GM12878 (cell line): ENCODE measurements at regions not wholly inside any gene's neighbourhood (a gene's known extent, or its start where the extent isn't known, plus 50 kb on each side); places are given as distances from the start of the nearest gene placed in this dataset.

ENCODE experiments used
- ATAC-seq: fragments of 200-7000 bp; cut with Tn5 transposase; 3 replicates; pipeline ENCODE4 v1.9.1; 2020; ENCODE audit warnings: mild to moderate bottlenecking, moderate library complexity
- BruUV-seq: library from RNA; stranded (reverse); fragments of 400-500 nt; replicated peaks from 2 replicates; lab custom pipeline; 2021; lab: Mats Ljungman, UMichigan
- CTCF ChIA-PET: fragments of 300-600 bp; sonication (Branson Sonifier 250); formaldehyde crosslinking; extraction: SDS; loops from one replicate; lab custom pipeline; 2021; ENCODE audit warnings: inconsistent platforms; lab: Yijun Ruan, JAX
- POLR2A ChIA-PET: fragments of 350-600 bp; formaldehyde crosslinking; extraction: SDS; loops from one replicate; lab custom pipeline; 2021; ENCODE audit warnings: inconsistent platforms; lab: Charles Lee
- RAD21 ChIA-PET: fragments of 300-600 bp; sonication (Branson Sonifier 250); formaldehyde crosslinking; loops from one replicate; lab custom pipeline; 2023; ENCODE audit warnings: antibody characterized with exemption; ENCODE audit not compliant: unreplicated experiment; lab: Charles Lee
- SMC1A ChIA-PET: fragments of 300-600 bp; sonication (Branson Sonifier 250); formaldehyde crosslinking; loops from one replicate; lab custom pipeline; 2023; ENCODE audit not compliant: unreplicated experiment, uncharacterized antibody; lab: Charles Lee
- DNase-seq: peaks from one replicate; pipeline ENCODE4 v3.0.0-alpha.2; 2011; ENCODE audit warnings: low read depth, low spot score
- FAIRE-seq: peaks from 3 replicates; lab custom pipeline; 2011; peaks lifted over from hg19 to GRCh38; lab: Jason Lieb, UNC
- H2AFZ ChIP-seq: 2 replicates; pipeline ENCODE4 v1.6.0; 2011; ENCODE audit warnings: low read depth, low read length, control low read depth; ENCODE audit not compliant: control insufficient read depth
- H3K27ac ChIP-seq: 2 replicates; pipeline ENCODE4 v1.5.1; 2011; ENCODE audit warnings: control low read depth; ENCODE audit not compliant: control insufficient read depth, insufficient read depth
- H3K27me3 ChIP-seq, 2 experiments: replicated peaks in 1 of 2; 2 replicates each; pipeline versions ENCODE4 v1.6.0 to v1.6.1; 2011; ENCODE audit warnings: low read length in 1 of 2; ENCODE audit not compliant: control insufficient read depth in 2 of 2, insufficient read depth in 2 of 2
- H3K36me3 ChIP-seq, 2 experiments: 2 replicates each; pipeline ENCODE4 v1.5.1; 2011; ENCODE audit warnings: low read length in 1 of 2; ENCODE audit not compliant: control insufficient read depth in 2 of 2, insufficient read depth in 2 of 2
- H3K4me1 ChIP-seq: 2 replicates; pipeline ENCODE4 v1.6.1; 2011; ENCODE audit warnings: mild to moderate bottlenecking, low read length, moderate library complexity, mixed read lengths; ENCODE audit not compliant: control insufficient read depth, insufficient read depth
- H3K4me2 ChIP-seq: 2 replicates; pipeline ENCODE4 v1.6.0; 2011; ENCODE audit warnings: control low read depth; ENCODE audit not compliant: control insufficient read depth, insufficient read depth
- H3K4me3 ChIP-seq: fragments of 200-600 bp; sonication (generic); 2 replicates; pipeline ENCODE4 v1.5.1; 2016
- H3K79me2 ChIP-seq: 2 replicates; pipeline ENCODE4 v1.6.0; 2011; ENCODE audit warnings: low read length; ENCODE audit not compliant: control insufficient read depth, insufficient read depth
- H3K9ac ChIP-seq: 2 replicates; pipeline ENCODE4 v1.8.0; 2011; ENCODE audit warnings: low read length, control low read depth, mixed read lengths; ENCODE audit not compliant: control insufficient read depth, insufficient read depth
- H3K9me3 ChIP-seq: replicated peaks from 3 replicates; pipeline ENCODE4 v1.5.1; 2011; ENCODE audit warnings: mild to moderate bottlenecking, low read length; ENCODE audit not compliant: control insufficient read depth, insufficient read depth
- H4K20me1 ChIP-seq: 2 replicates; pipeline ENCODE4 v1.6.0; 2011; ENCODE audit not compliant: control insufficient read depth, insufficient read depth
- E4F1 ChIP-seq: fragments of 450-650 bp; IDR thresholded peaks from 2 replicates; pipeline ENCODE4 v1.6.1; 2018; ENCODE audit warnings: borderline replicate concordance, mild to moderate bottlenecking; ENCODE audit not compliant: partially characterized antibody
- ETV6 ChIP-seq, 2 experiments: fragments of 450-650 bp in 1 of 2; IDR thresholded peaks in 1 of 2; conservative IDR thresholded peaks in 1 of 2; 2 replicates each; pipeline ENCODE4 v1.6.1; 2014; ENCODE audit warnings: antibody characterized with exemption in 1 of 2, borderline replicate concordance in 1 of 2, low read depth in 1 of 2, mild to moderate bottlenecking in 1 of 2, moderate library complexity in 1 of 2
- FOXM1 ChIP-seq: IDR thresholded peaks from 2 replicates; pipeline ENCODE4 v1.6.1; 2012; ENCODE audit warnings: low read depth, mild to moderate bottlenecking, inconsistent platforms, low read length, moderate library complexity
- HDAC6 ChIP-seq: fragments of 200-600 bp; sonication (generic); IDR thresholded peaks from one replicate; pipeline ENCODE4 v1.8.0; 2017; ENCODE audit warnings: antibody characterized with exemption; ENCODE audit not compliant: unreplicated experiment
- IRF4 ChIP-seq: IDR thresholded peaks from 2 replicates; pipeline ENCODE4 v1.6.1; 2011; ENCODE audit warnings: low read depth, low read length
- MXI1 ChIP-seq: fragments of 150-350 bp; IDR thresholded peaks from 2 replicates; pipeline ENCODE4 v1.6.1; 2011; ENCODE audit warnings: low read depth, mild to moderate bottlenecking, inconsistent platforms, low read length, improper control_type of control experiment
- NFXL1 ChIP-seq: fragments of 450-650 bp; IDR thresholded peaks from 2 replicates; pipeline ENCODE4 v1.6.1; 2017; ENCODE audit warnings: antibody characterized with exemption, mild to moderate bottlenecking, borderline replicate concordance
- PML ChIP-seq: IDR thresholded peaks from 2 replicates; pipeline ENCODE4 v1.6.1; 2012; ENCODE audit warnings: low read length, inconsistent platforms
- RAD21 ChIP-seq: IDR thresholded peaks from 2 replicates; pipeline ENCODE4 v1.6.1; 2011; ENCODE audit warnings: mild to moderate bottlenecking, low read depth, low read length, moderate library complexity; ENCODE audit not compliant: insufficient read depth
- SIX5 ChIP-seq: IDR thresholded peaks from 2 replicates; pipeline ENCODE4 v1.6.1; 2011; ENCODE audit warnings: mild to moderate bottlenecking, low read depth, low read length, moderate library complexity; ENCODE audit not compliant: severe bottlenecking
- YY1 ChIP-seq: IDR thresholded peaks from 2 replicates; pipeline ENCODE4 v1.6.1; 2011; ENCODE audit warnings: low read depth, mild to moderate bottlenecking, low read length
- WGBS: methylation state at CpG from one replicate; pipeline ENCODE4 v1.1.6; 2016; ENCODE audit warnings: low lambda C conversion rate; ENCODE audit not compliant: insufficient replicate concordance, insufficient coverage; ENCODE audit errors: missing lambda C conversion rate; 5-methylcytosine and 5-hydroxymethylcytosine counted together
- in situ Hi-C: fragments of 300-500 bp; cut with MboI; formaldehyde crosslinking; loops from 9 replicates; pipeline ENCODE4 v1.14.3; 2018; ENCODE audit warnings: mixed read lengths
- intact Hi-C: fragments of 100-400 bp; cut with micrococcal nuclease; formaldehyde crosslinking; loops from one replicate; pipeline ENCODE4 v1.14.2; 2022; ENCODE audit not compliant: unreplicated experiment

- no peak for TF ChIP-seq ETV6 (conservative IDR thresholded peaks at IDR 0.05 in 1 of 2, IDR thresholded peaks at IDR 0.05 in 1 of 2; ENCODE audit: borderline replicate concordance in 1 of 2, low read depth in 1 of 2)
- TF ChIP-seq, all 136 proteins: peak for 0
Measured at GRCh38 chr12:91675401-91675800, 470.2 kb downstream of the BTG1 start (continued).

DNA sequence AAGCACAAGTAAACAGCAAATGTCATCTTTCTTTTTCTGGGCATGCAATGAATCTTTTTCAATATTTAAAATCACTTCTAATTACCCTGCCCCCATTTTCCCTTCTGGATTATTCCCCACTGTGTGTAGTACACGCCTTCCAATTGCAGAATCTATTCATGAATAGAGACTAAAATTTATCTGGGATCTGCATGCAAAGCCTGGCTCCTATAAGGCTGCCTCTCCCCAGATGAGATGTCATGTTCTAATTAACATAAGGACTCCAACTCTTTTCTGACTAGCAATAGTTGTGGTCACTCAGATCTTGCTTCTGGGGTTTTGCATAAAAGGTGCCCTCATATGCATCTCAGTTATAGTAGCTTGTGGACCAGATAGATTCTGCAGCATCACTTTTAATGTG, 473.5 kb downstream of the BTG1 start:
- in situ Hi-C loops (no loop called here), intact Hi-C loops (no loop called here)
- ChIA-PET POLR2A (no interaction called here), CTCF (no interaction called here), RAD21 (no interaction called here), SMC1A (interaction anchor here (0.7 to 1.5 kb wide), 2 partner anchors 9 to 14 kb away, joined by 3 read pairs; no protein-coding TSS in a partner anchor)
- H3K9ac ChIP-seq, result no peak overlapping the region
- H3K27me3 ChIP-seq, result no peaks in the 10 kb centered on the region
- H3K4me1 ChIP-seq, result no peaks in the 10 kb centered on the region
- BruUV-seq, result no TSS peak
- no peak overlapping the region for H3K27ac ChIP-seq
- H2AFZ ChIP-seq, result no peak overlapping the region
- H3K36me3 ChIP-seq, result no peaks in the 10 kb centered on the region
- FAIRE-seq (no peak), ATAC-seq (no peak), DNase-seq (no peak)
- no peaks in the 10 kb centered on the region for H3K9me3 ChIP-seq
- no peak overlapping the region for H3K4me3 ChIP-seq
- no peaks in the 10 kb centered on the region for H3K79me2 ChIP-seq
- 0% methylated on average over 1 of the region's 1 CpG for WGBS
- no peak overlapping the region for H3K4me2 ChIP-seq
- TF ChIP-seq E4F1 (no peak), NFXL1 (no peak), PML (no peak), RAD21 (no peak), SIX5 (no peak), FOXM1 (no peak), YY1 (no peak), MXI1 (no peak), HDAC6 (no peak), IRF4 (no peak)
- no peaks in the 10 kb centered on the region for H4K20me1 ChIP-seq
